SIG-M5 treated with dmso at 0.1 percent for 504 hours (cell line): ENCODE measurements at regions not wholly inside any gene's neighbourhood (a gene's known extent, or its start where the extent isn't known, plus 50 kb on each side); places are given as distances from the start of the nearest gene placed in this dataset.
A peak's percentile ranks its signal among the peaks of the same experiment; 100 is the strongest.

Experiments used
- DNase-seq: peaks from one replicate; lab custom pipeline; 2025; ENCODE audit not compliant: unreplicated experiment; lab: John Stamatoyannopoulos, UW

DNA sequence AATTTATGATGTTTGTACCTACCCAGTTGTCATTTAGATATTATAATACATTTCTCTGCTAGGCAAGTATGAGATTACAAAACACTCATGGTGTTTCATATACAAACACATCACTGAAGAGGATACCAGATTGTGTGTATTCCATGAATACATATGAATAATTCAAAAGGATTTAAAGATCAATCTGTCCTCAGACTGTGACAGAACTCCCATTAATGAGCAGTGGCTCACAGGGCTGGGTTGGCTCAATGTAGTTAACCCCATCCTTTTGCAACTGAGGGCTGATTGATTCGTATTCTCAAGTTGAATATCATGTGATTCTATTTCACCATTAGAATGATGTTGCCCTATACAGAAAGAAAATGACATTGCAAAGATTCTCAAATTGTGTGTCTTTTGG, 79.6 kb upstream of the SPANXN2 start:
- no peak for DNase-seq

DNA sequence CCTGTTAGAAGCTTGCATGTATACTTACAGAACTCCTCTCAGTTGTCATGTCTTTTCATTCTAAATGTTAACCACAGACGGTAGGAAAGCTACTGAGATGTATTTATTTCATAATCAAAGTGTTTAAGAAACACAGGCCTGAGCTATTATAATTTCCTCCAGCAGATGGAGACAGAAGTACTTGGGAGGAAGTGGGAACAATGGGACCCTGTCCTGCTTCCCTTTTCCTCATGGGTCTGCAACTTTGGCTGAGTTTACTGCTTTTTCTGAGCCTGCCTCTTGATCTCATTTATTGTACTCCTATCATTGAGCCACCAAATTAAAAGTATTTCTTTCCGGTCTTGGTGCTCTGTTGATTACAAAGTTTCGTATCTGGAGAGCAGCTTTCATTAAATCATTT, 67.7 kb upstream of the SPANXN2 start:
- DNase-seq, result peak; percentile 0

DNA sequence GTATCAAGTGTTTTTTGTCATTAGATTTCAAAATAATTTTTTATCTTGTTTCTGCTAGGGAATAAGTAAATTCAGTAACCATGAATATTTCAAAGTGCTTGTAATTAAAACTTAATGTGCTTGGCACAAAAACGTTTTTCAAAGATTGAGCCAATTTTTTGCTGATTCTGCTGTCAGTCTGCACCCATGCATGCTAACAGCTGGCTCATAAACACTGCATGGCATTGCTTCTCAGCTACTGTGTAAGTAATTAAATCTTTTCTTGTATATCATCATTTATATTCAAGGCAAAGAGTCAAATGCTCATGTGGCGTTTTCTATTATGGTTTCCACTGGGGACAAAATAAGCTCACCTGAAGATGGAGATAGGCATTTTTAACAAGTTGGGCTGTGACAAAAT, 66.8 kb upstream of the SPANXN2 start:
- no peak for DNase-seq

DNA sequence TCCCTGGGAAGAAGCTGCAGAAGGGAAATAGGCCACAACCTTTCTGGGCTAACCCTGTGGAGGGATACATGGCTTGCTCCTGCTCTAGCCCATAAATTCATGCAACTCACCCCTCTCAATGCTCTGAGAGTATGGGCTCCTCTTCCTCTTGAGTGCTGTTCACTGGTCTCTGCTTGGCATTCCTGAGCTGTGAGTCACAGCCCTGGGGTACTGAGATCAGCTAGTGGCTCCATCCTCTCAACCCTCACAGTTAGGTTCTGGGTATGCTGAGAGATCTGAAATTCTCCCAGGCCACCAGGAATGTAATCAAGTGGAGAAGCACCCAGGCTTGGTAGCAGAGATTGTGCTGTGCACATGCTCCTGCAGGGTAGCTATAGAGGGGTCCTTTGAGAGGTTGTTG, 60.6 kb upstream of the SPANXN2 start:
- DNase-seq, result no peak
